Stomach (tissue), 8 donors: ENCODE measurements at regions not wholly inside any gene's neighbourhood (a gene's known extent, or its start where the extent isn't known, plus 50 kb on each side); places are given as distances from the start of the nearest gene placed in this dataset.
"Not testable (repeated sequence)": the region's sequence is repeated elsewhere in the genome, so short reads cannot be mapped to it uniquely, and the experiment has no call there.

ENCODE experiments used
- DNase-seq, 2 donors: peaks; one replicate each; pipeline versions ENCODE4 v3.0.0 to v3.0.0-alpha.2; 2013 to 2019
- H3K27ac ChIP-seq, 5 donors: fragments of 200-600 bp in 4 of 5; sonication (generic) in 4 of 5; one replicate each; pipeline ENCODE4 v1.5.1; 2013 to 2019; ENCODE audit warnings: mild to moderate bottlenecking in 1 of 5, moderate library complexity in 1 of 5
- H3K27me3 ChIP-seq, 3 donors: fragments of 200-600 bp; sonication (generic); one replicate each; pipeline ENCODE4 v1.5.1; 2017 to 2019; ENCODE audit warnings: mixed run types in 1 of 3
- H3K36me3 ChIP-seq, 4 donors: fragments of 200-600 bp; sonication (generic); 1 replicate in 3 of 4; 2 replicates in 1 of 4; pipeline ENCODE4 v1.5.1; 2016 to 2019
- H3K4me1 ChIP-seq, 4 donors: fragments of 200-600 bp; sonication (generic); one replicate each; pipeline ENCODE4 v1.5.1; 2016 to 2019
- H3K4me3 ChIP-seq, 4 donors: fragments of 200-600 bp; sonication (generic) in 3 of 4; one replicate each; pipeline ENCODE4 v1.5.1; 2016 to 2019; ENCODE audit warnings: mild to moderate bottlenecking in 1 of 4
- H3K9me3 ChIP-seq, 4 donors: fragments of 200-600 bp; sonication (generic); one replicate each; pipeline ENCODE4 v1.5.1; 2016 to 2019
- CTCF ChIP-seq, 7 experiments: fragments of 450-650 bp in 4 of 7; fragments of 200-600 bp in 3 of 7; sonication (generic) in 3 of 7; IDR thresholded peaks; one replicate each; pipeline ENCODE4 v1.5.1; 2016 to 2019; ENCODE audit warnings: antibody characterized with exemption in 7 of 7, control low read depth in 2 of 7, mild to moderate bottlenecking in 1 of 7
- EP300 ChIP-seq: sonication (generic); formaldehyde crosslinking; IDR thresholded peaks from one replicate; pipeline ENCODE4 v1.6.1; 2017; ENCODE audit warnings: antibody characterized with exemption
- POLR2A ChIP-seq, 4 donors: fragments of 450-650 bp; IDR thresholded peaks; one replicate each; pipeline ENCODE4 v1.6.1; 2016; ENCODE audit warnings: antibody characterized with exemption in 4 of 4, control low read depth in 2 of 4, mild to moderate bottlenecking in 1 of 4, moderate library complexity in 1 of 4
- POLR2AphosphoS5 ChIP-seq, 3 donors: sonication (generic); formaldehyde crosslinking; IDR thresholded peaks; one replicate each; pipeline ENCODE4 v1.6.1; 2016; ENCODE audit warnings: antibody characterized with exemption in 3 of 3
- WGBS, 5 donors: extraction: QIAGEN DNeasy Blood & Tissue Kit in 3 of 5; methylation state at CpG; one replicate each; pipeline versions ENCODE4 v1.1.5 to v1.1.7; 2013 to 2018; 5-methylcytosine and 5-hydroxymethylcytosine counted together
- intact Hi-C: fragments of 100-400 bp; cut with DNase I; formaldehyde crosslinking; loops from one replicate; pipeline ENCODE4 v1.15.1; 2023; ENCODE audit warnings: low total_unique reads
- donor health status: healthy with polysubstance abuse.
- donor health status: Bipolar disorder and iron deficiency.
- donor health status: healthy.

- TF ChIP-seq POLR2AphosphoS5 (IDR thresholded peaks at IDR 0.05) (no peak), CTCF (IDR thresholded peaks at IDR 0.05) (no peak), EP300 (no peak), POLR2A (IDR thresholded peaks at IDR 0.05) (no peak)
- DNase-seq: no peak
- intact Hi-C loops: no loop called here
- Histone ChIP-seq H3K4me3 (no peak overlapping the region), H3K9me3 (no peaks in the 10 kb centered on the region), H3K27ac (no peak overlapping the region), H3K36me3 (no peaks in the 10 kb centered on the region), H3K4me1 (no peaks in the 10 kb centered on the region), H3K27me3 (no peaks in the 10 kb centered on the region)
- WGBS, 5 donors: 93 to 100% (median 96%) methylated on average over 1 of the region's 1 CpG
Measured at GRCh38 chr4:134879019-134879418, 677.4 kb upstream of the PABPC4L start.

- no peak overlapping the region for H3K27ac ChIP-seq
- no peaks in the 10 kb centered on the region for H3K36me3 ChIP-seq
- no peaks in the 10 kb centered on the region for H3K9me3 ChIP-seq
- no peak overlapping the region for H3K4me3 ChIP-seq
- TF ChIP-seq CTCF (IDR thresholded peaks at IDR 0.05) (no peak), POLR2AphosphoS5 (IDR thresholded peaks at IDR 0.05) (no peak), EP300 (no peak), POLR2A (IDR thresholded peaks at IDR 0.05) (no peak)
- DNase-seq: no peak
- no peaks in the 10 kb centered on the region for H3K27me3 ChIP-seq
- no peaks in the 10 kb centered on the region for H3K4me1 ChIP-seq
- intact Hi-C loops: no loop called here
Measured at GRCh38 chr4:134867027-134867426, 665.4 kb upstream of the PABPC4L start.

- Histone ChIP-seq H3K9me3 (no peaks in the 10 kb centered on the region), H3K27me3 (no peaks in the 10 kb centered on the region), H3K4me3 (no peak overlapping the region), H3K36me3 (no peaks in the 10 kb centered on the region), H3K27ac (no peak overlapping the region), H3K4me1 (no peaks in the 10 kb centered on the region)
- TF ChIP-seq EP300 (no peak), POLR2A (IDR thresholded peaks at IDR 0.05) (no peak)
- intact Hi-C loops: no loop called here
- WGBS, 5 donors: 55 to 90% (median 75%) methylated on average over 1 of the region's 1 CpG
- no peak for DNase-seq
Measured at GRCh38 chr4:134865675-134866074, 664.1 kb upstream of the PABPC4L start.

GRCh38 chr4:134862116-134862515, 660.5 kb upstream of the PABPC4L start:
- no peaks in the 10 kb centered on the region for H3K36me3 ChIP-seq
- H3K4me3 ChIP-seq: no peak overlapping the region
- H3K27me3 ChIP-seq: no peaks in the 10 kb centered on the region
- TF ChIP-seq POLR2A (IDR thresholded peaks at IDR 0.05): no peak
- TF ChIP-seq EP300: no peak
- TF ChIP-seq POLR2AphosphoS5 (IDR thresholded peaks at IDR 0.05): no peak
- no peak for TF ChIP-seq CTCF (IDR thresholded peaks at IDR 0.05)
- WGBS, 5 donors: 88 to 97% (median 90%) methylated on average over 2 of the region's 2 CpGs
- H3K9me3 ChIP-seq: no peaks in the 10 kb centered on the region
- H3K4me1 ChIP-seq: no peaks in the 10 kb centered on the region
- no peak overlapping the region for H3K27ac ChIP-seq
- intact Hi-C loops: no loop called here
- no peak for DNase-seq

GRCh38 chr4:134848681-134849080, 647.1 kb upstream of the PABPC4L start:
- H3K9me3 ChIP-seq: peaks cover 0 to 11% (median 2%) of the 10 kb centered on the region in 4 donors
- no peaks in the 10 kb centered on the region for H3K27me3 ChIP-seq
- H3K36me3 ChIP-seq: no peaks in the 10 kb centered on the region
- DNase-seq: no peak
- no peak overlapping the region for H3K27ac ChIP-seq
- no peak for TF ChIP-seq POLR2AphosphoS5 (IDR thresholded peaks at IDR 0.05)
- no peak for TF ChIP-seq CTCF (IDR thresholded peaks at IDR 0.05)
- TF ChIP-seq EP300: no peak
- TF ChIP-seq POLR2A (IDR thresholded peaks at IDR 0.05): no peak
- H3K4me1 ChIP-seq: no peaks in the 10 kb centered on the region
- 65 to 99% (median 97%) methylated on average over 2 of the region's 2 CpGs for WGBS, 5 donors
- no peak overlapping the region for H3K4me3 ChIP-seq
- intact Hi-C loops: no loop called here

- H3K27ac ChIP-seq, H3K4me1 ChIP-seq, H3K36me3 ChIP-seq, DNase-seq, H3K27me3 ChIP-seq, intact Hi-C loops, H3K4me3 ChIP-seq: not testable (repeated sequence)
- H3K9me3 ChIP-seq: peaks cover 2 to 18% (median 12%) of the 10 kb centered on the region in 4 donors
- WGBS, 5 donors: 93 to 97% (median 95%) methylated on average over 7 of the region's 7 CpGs
Measured at GRCh38 chr4:134830741-134831140, 629.2 kb upstream of the PABPC4L start.
